ENCODE measurements at regions not wholly inside any gene's neighbourhood (a gene's known extent, or its start where the extent isn't known, plus 50 kb on each side); places are given as distances from the start of the nearest gene placed in this dataset.
"Not testable (repeated sequence)": the region's sequence is repeated elsewhere in the genome, so short reads cannot be mapped to it uniquely, and the experiment has no call there.

- Mint-ChIP-seq H3K4me1 (peaks cover 4% of the 10 kb centered on the region), H3K4me3 (no peak overlapping the region), H3K27me3 (peaks cover 6% of the 10 kb centered on the region), H3K36me3 (peaks cover 2% of the 10 kb centered on the region), H3K9me3 (peaks cover 16% of the 10 kb centered on the region), H3K27ac (peak overlapping the region; percentile 88)
- no peak for ATAC-seq (ENCODE audit: low read depth)
- DNase-seq (ENCODE audit: low spot score in 2 of 2): no peak
Observed at GRCh38 chr7:102047-102711, 90.2 kb upstream of the FAM20C start.

GRCh38 chr7:102721-103120, 89.7 kb upstream of the FAM20C start:
- Mint-ChIP-seq H3K27me3 (peaks cover 6% of the 10 kb centered on the region), H3K27ac (peak overlapping the region; percentile 88), H3K36me3 (peaks cover 2% of the 10 kb centered on the region), H3K4me1 (peaks cover 4% of the 10 kb centered on the region), H3K9me3 (peaks cover 16% of the 10 kb centered on the region), H3K4me3 (no peak overlapping the region)
- ATAC-seq (ENCODE audit: low read depth): peak; percentile 42
- no peak for DNase-seq (ENCODE audit: low spot score in 2 of 2)

- not testable (repeated sequence) for H3K4me1 Mint-ChIP-seq; H3K4me3 Mint-ChIP-seq; H3K27me3 Mint-ChIP-seq; H3K27ac Mint-ChIP-seq; H3K36me3 Mint-ChIP-seq; H3K9me3 Mint-ChIP-seq; DNase-seq (ENCODE audit: low spot score in 2 of 2); ATAC-seq (ENCODE audit: low read depth)
Observed at GRCh38 chr7:103981-104380, 88.4 kb upstream of the FAM20C start.

- ATAC-seq (ENCODE audit: low read depth) (no peak), DNase-seq (ENCODE audit: low spot score in 2 of 2) (no peak)
- no peak overlapping the region for H3K4me3 Mint-ChIP-seq
- peaks cover 5% of the 10 kb centered on the region for H3K9me3 Mint-ChIP-seq
- H3K36me3 Mint-ChIP-seq: peaks cover 2% of the 10 kb centered on the region
- H3K4me1 Mint-ChIP-seq: peaks cover 4% of the 10 kb centered on the region
- no peak overlapping the region for H3K27ac Mint-ChIP-seq
- peaks cover 6% of the 10 kb centered on the region for H3K27me3 Mint-ChIP-seq
Observed at GRCh38 chr7:105002-105401, 87.4 kb upstream of the FAM20C start.

- ATAC-seq (ENCODE audit: low read depth): no peak
- peaks cover 2% of the 10 kb centered on the region for H3K36me3 Mint-ChIP-seq
- H3K27me3 Mint-ChIP-seq: peaks cover 10% of the 10 kb centered on the region
- peaks cover 4% of the 10 kb centered on the region for H3K4me1 Mint-ChIP-seq
- H3K9me3 Mint-ChIP-seq: peaks cover 4% of the 10 kb centered on the region
- no peak overlapping the region for H3K27ac Mint-ChIP-seq
- no peak overlapping the region for H3K4me3 Mint-ChIP-seq
- no peak for DNase-seq (ENCODE audit: low spot score in 2 of 2)
Observed at GRCh38 chr7:106356-106755, 86.0 kb upstream of the FAM20C start.

GRCh38 chr7:107233-107632, 85.1 kb upstream of the FAM20C start:
- ATAC-seq (ENCODE audit: low read depth): no peak
- no peak for DNase-seq (ENCODE audit: low spot score in 2 of 2)
- Mint-ChIP-seq H3K9me3 (peaks cover 4% of the 10 kb centered on the region), H3K27me3 (peaks cover 10% of the 10 kb centered on the region), H3K4me3 (no peak overlapping the region), H3K36me3 (peaks cover 2% of the 10 kb centered on the region), H3K4me1 (peaks cover 4% of the 10 kb centered on the region), H3K27ac (no peak overlapping the region)

- DNase-seq (ENCODE audit: low spot score in 2 of 2) (no peak), ATAC-seq (ENCODE audit: low read depth) (no peak)
- Mint-ChIP-seq H3K4me1 (no peaks in the 10 kb centered on the region), H3K27me3 (peaks cover 12% of the 10 kb centered on the region), H3K4me3 (no peak overlapping the region), H3K9me3 (peaks cover 2% of the 10 kb centered on the region), H3K36me3 (peaks cover 2% of the 10 kb centered on the region), H3K27ac (no peak overlapping the region)
Observed at GRCh38 chr7:107907-108306, 84.5 kb upstream of the FAM20C start.

- DNase-seq (ENCODE audit: low spot score in 2 of 2): no peak
- no peak overlapping the region for H3K27ac Mint-ChIP-seq
- H3K36me3 Mint-ChIP-seq: peaks cover 4% of the 10 kb centered on the region
- H3K4me1 Mint-ChIP-seq: no peaks in the 10 kb centered on the region
- peaks cover 19% of the 10 kb centered on the region for H3K27me3 Mint-ChIP-seq
- no peak for ATAC-seq (ENCODE audit: low read depth)
- H3K9me3 Mint-ChIP-seq: peaks cover 11% of the 10 kb centered on the region
- no peak overlapping the region for H3K4me3 Mint-ChIP-seq
Observed at GRCh38 chr7:109094-109493, 83.3 kb upstream of the FAM20C start.

GRCh38 chr7:109898-110556, 82.3 kb upstream of the FAM20C start:
- peaks cover 19% of the 10 kb centered on the region for H3K27me3 Mint-ChIP-seq
- peaks cover 17% of the 10 kb centered on the region for H3K9me3 Mint-ChIP-seq
- H3K4me3 Mint-ChIP-seq: no peak overlapping the region
- no peak for DNase-seq (ENCODE audit: low spot score in 2 of 2)
- H3K36me3 Mint-ChIP-seq: peaks cover 4% of the 10 kb centered on the region
- H3K4me1 Mint-ChIP-seq: no peaks in the 10 kb centered on the region
- H3K27ac Mint-ChIP-seq: no peak overlapping the region
- ATAC-seq (ENCODE audit: low read depth): no peak

- no peak for DNase-seq (ENCODE audit: low spot score in 2 of 2)
- Mint-ChIP-seq H3K4me3 (no peak overlapping the region), H3K4me1 (no peaks in the 10 kb centered on the region), H3K27ac (no peak overlapping the region), H3K27me3 (peaks cover 22% of the 10 kb centered on the region), H3K9me3 (peaks cover 19% of the 10 kb centered on the region), H3K36me3 (peaks cover 4% of the 10 kb centered on the region)
- ATAC-seq (ENCODE audit: low read depth): no peak
Observed at GRCh38 chr7:110557-111232, 81.7 kb upstream of the FAM20C start.

GRCh38 chr7:111591-111990, 80.8 kb upstream of the FAM20C start:
- Mint-ChIP-seq H3K9me3 (peaks cover 19% of the 10 kb centered on the region), H3K36me3 (peaks cover 4% of the 10 kb centered on the region), H3K27me3 (peaks cover 25% of the 10 kb centered on the region), H3K4me1 (no peaks in the 10 kb centered on the region), H3K4me3 (no peak overlapping the region), H3K27ac (no peak overlapping the region)
- ATAC-seq (ENCODE audit: low read depth): no peak
- DNase-seq (ENCODE audit: low spot score in 2 of 2): no peak

GRCh38 chr7:112881-113280, 79.5 kb upstream of the FAM20C start:
- Mint-ChIP-seq H3K4me3 (no peak overlapping the region), H3K27me3 (peaks cover 25% of the 10 kb centered on the region), H3K9me3 (peaks cover 19% of the 10 kb centered on the region), H3K36me3 (peaks cover 5% of the 10 kb centered on the region), H3K27ac (no peak overlapping the region), H3K4me1 (no peaks in the 10 kb centered on the region)
- DNase-seq (ENCODE audit: low spot score in 2 of 2): no peak
- ATAC-seq (ENCODE audit: low read depth): no peak

GRCh38 chr7:115274-115911, 77.0 kb upstream of the FAM20C start:
- H3K27ac Mint-ChIP-seq: no peak overlapping the region
- ATAC-seq (ENCODE audit: low read depth): no peak
- H3K4me1 Mint-ChIP-seq: peaks cover 2% of the 10 kb centered on the region
- DNase-seq (ENCODE audit: low spot score in 2 of 2): no peak
- H3K36me3 Mint-ChIP-seq: peaks cover 5% of the 10 kb centered on the region
- H3K4me3 Mint-ChIP-seq: no peak overlapping the region
- peaks cover 19% of the 10 kb centered on the region for H3K9me3 Mint-ChIP-seq
- H3K27me3 Mint-ChIP-seq: peaks cover 32% of the 10 kb centered on the region
